G401.6 (cell line): ENCODE measurements at regions not wholly inside any gene's neighbourhood (a gene's known extent, or its start where the extent isn't known, plus 50 kb on each side); places are given as distances from the start of the nearest gene placed in this dataset.

ENCODE experiments used
- FAIRE-seq: peaks from 2 replicates; lab custom pipeline; 2012; peaks lifted over from hg19 to GRCh38; lab: Jason Lieb, UNC

GRCh38 chr2:8096484-8096883, 585.4 kb upstream of the ID2 start:
- FAIRE-seq = no peak

GRCh38 chr2:8098476-8099266, 583.2 kb upstream of the ID2 start:
- FAIRE-seq = no peak

GRCh38 chr2:8099267-8099582, 582.6 kb upstream of the ID2 start:
- FAIRE-seq = no peak

GRCh38 chr2:8101614-8102277, 580.1 kb upstream of the ID2 start:
- FAIRE-seq = no peak

- FAIRE-seq = no peak
Observed at GRCh38 chr2:8102470-8102869, 579.4 kb upstream of the ID2 start.

- FAIRE-seq = no peak
Observed at GRCh38 chr2:8103085-8103708, 578.7 kb upstream of the ID2 start.

- no peak for FAIRE-seq
Observed at GRCh38 chr2:8107150-8107549, 574.7 kb upstream of the ID2 start.

- FAIRE-seq = no peak
Observed at GRCh38 chr2:8107621-8108378, 574.1 kb upstream of the ID2 start.

- no peak for FAIRE-seq
Observed at GRCh38 chr2:8110716-8111115, 571.1 kb upstream of the ID2 start.

- no peak for FAIRE-seq
Observed at GRCh38 chr2:8111193-8111592, 570.7 kb upstream of the ID2 start.

- FAIRE-seq = no peak
Observed at GRCh38 chr2:8115456-8115855, 566.4 kb upstream of the ID2 start.

- FAIRE-seq = no peak
Observed at GRCh38 chr2:8115966-8116365, 565.9 kb upstream of the ID2 start.

- no peak for FAIRE-seq
Observed at GRCh38 chr2:8116661-8117060, 565.2 kb upstream of the ID2 start.

- FAIRE-seq = no peak
Observed at GRCh38 chr2:8118940-8119781, 562.7 kb upstream of the ID2 start.

- no peak for FAIRE-seq
Observed at GRCh38 chr2:8119782-8120505, 561.9 kb upstream of the ID2 start.

- no peak for FAIRE-seq
Observed at GRCh38 chr2:8120506-8120860, 561.4 kb upstream of the ID2 start.

- FAIRE-seq = no peak
Observed at GRCh38 chr2:8121022-8121825, 560.6 kb upstream of the ID2 start.

- no peak for FAIRE-seq
Observed at GRCh38 chr2:8121826-8122513, 559.9 kb upstream of the ID2 start.

- no peak for FAIRE-seq
Observed at GRCh38 chr2:8122520-8122919, 559.3 kb upstream of the ID2 start.

- FAIRE-seq = no peak
Observed at GRCh38 chr2:8123464-8123863, 558.4 kb upstream of the ID2 start.
